ENCODE measurements at regions not wholly inside any gene's neighbourhood (a gene's known extent, or its start where the extent isn't known, plus 50 kb on each side); places are given as distances from the start of the nearest gene placed in this dataset.

GRCh38 chr22:49545606-49546005, 282.1 kb downstream of the BRD1 start:
- DNase-seq, result no peak
- no peak overlapping the region for H3K27ac ChIP-seq (ENCODE audit: low read length)
- no peaks in the 10 kb centered on the region for H3K9me3 ChIP-seq (replicated peaks; ENCODE audit: insufficient read depth, low read length)
- no peaks in the 10 kb centered on the region for H3K36me3 ChIP-seq (replicated peaks; ENCODE audit: insufficient read depth, low read length)
- H4K20me1 ChIP-seq (ENCODE audit: insufficient read depth, low read length), result no peaks in the 10 kb centered on the region
- H3K79me2 ChIP-seq (ENCODE audit: low read length), result peaks cover 6% of the 10 kb centered on the region; the same call in 1 of the 2 replicates
- H3K9ac ChIP-seq (ENCODE audit: low read length), result no peak overlapping the region
- H3K27me3 ChIP-seq (replicated peaks; ENCODE audit: insufficient read depth, low read length), result no peaks in the 10 kb centered on the region
- H3K4me2 ChIP-seq (ENCODE audit: low read depth, low read length), result no peak overlapping the region
- H3K4me1 ChIP-seq (ENCODE audit: low read length), result no peaks in the 10 kb centered on the region
- no peaks in the 10 kb centered on the region for H3F3A ChIP-seq (ENCODE audit: insufficient read depth, low read length)
- H3K4me3 ChIP-seq (ENCODE audit: low read length), result no peak overlapping the region
- H2AFZ ChIP-seq (ENCODE audit: low read length), result no peak overlapping the region
- no peaks in the 10 kb centered on the region for H3K9me2 ChIP-seq (replicated peaks; ENCODE audit: insufficient read depth, low read length)
- TF ChIP-seq EZH2phosphoT487 (IDR thresholded peaks at IDR 0.05; ENCODE audit: low read length) (no peak), EZH2 (optimal IDR thresholded peaks at IDR 0.05; ENCODE audit: low read depth, low read length) (no peak)
- TF ChIP-seq, protein P1, sequence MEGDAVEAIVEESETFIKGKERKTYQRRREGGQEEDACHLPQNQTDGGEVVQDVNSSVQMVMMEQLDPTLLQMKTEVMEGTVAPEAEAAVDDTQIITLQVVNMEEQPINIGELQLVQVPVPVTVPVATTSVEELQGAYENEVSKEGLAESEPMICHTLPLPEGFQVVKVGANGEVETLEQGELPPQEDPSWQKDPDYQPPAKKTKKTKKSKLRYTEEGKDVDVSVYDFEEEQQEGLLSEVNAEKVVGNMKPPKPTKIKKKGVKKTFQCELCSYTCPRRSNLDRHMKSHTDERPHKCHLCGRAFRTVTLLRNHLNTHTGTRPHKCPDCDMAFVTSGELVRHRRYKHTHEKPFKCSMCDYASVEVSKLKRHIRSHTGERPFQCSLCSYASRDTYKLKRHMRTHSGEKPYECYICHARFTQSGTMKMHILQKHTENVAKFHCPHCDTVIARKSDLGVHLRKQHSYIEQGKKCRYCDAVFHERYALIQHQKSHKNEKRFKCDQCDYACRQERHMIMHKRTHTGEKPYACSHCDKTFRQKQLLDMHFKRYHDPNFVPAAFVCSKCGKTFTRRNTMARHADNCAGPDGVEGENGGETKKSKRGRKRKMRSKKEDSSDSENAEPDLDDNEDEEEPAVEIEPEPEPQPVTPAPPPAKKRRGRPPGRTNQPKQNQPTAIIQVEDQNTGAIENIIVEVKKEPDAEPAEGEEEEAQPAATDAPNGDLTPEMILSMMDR (IDR thresholded peaks at IDR 0.05; ENCODE audit: low read length), result no peak

DNA sequence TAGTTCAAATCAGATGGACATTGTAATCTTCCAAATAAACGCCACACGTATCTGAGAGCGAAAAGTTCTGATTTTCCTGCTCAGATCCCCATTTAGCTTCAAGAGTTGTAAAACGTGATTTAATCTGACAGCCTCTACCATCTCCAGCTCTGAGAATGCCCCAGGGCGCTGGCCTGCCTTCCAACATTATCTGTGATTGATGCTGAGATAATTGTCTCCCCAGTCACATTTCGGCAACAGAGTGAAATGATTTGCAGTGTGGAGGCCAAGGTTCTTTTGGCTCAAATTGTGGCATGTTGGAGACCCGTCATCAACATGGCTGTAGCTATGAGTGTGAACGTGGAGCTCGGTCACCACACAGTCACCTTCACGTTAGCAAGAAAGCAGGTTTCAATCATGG, 283.4 kb downstream of the BRD1 start:
- Histone ChIP-seq H3K9me2 (replicated peaks; ENCODE audit: insufficient read depth, low read length) (no peaks in the 10 kb centered on the region), H3K27ac (ENCODE audit: low read length) (no peak overlapping the region), H3K4me2 (ENCODE audit: low read depth, low read length) (no peak overlapping the region), H3K9ac (ENCODE audit: low read length) (no peak overlapping the region), H3K79me2 (ENCODE audit: low read length) (no peaks in the 10 kb centered on the region; the same call in 1 of the 2 replicates), H3F3A (ENCODE audit: insufficient read depth, low read length) (no peaks in the 10 kb centered on the region), H4K20me1 (ENCODE audit: insufficient read depth, low read length) (no peaks in the 10 kb centered on the region), H3K27me3 (replicated peaks; ENCODE audit: insufficient read depth, low read length) (no peaks in the 10 kb centered on the region), H3K4me3 (ENCODE audit: low read length) (no peak overlapping the region), H3K9me3 (replicated peaks; ENCODE audit: insufficient read depth, low read length) (no peaks in the 10 kb centered on the region), H2AFZ (ENCODE audit: low read length) (no peak overlapping the region), H3K4me1 (ENCODE audit: low read length) (no peaks in the 10 kb centered on the region), H3K36me3 (replicated peaks; ENCODE audit: insufficient read depth, low read length) (no peaks in the 10 kb centered on the region)
- TF ChIP-seq EZH2 (optimal IDR thresholded peaks at IDR 0.05; ENCODE audit: low read depth, low read length), result no peak
- TF ChIP-seq, protein P1 (IDR thresholded peaks at IDR 0.05; ENCODE audit: low read length), result no peak
- no peak for TF ChIP-seq EZH2phosphoT487 (IDR thresholded peaks at IDR 0.05; ENCODE audit: low read length)
- no peak for DNase-seq

DNA sequence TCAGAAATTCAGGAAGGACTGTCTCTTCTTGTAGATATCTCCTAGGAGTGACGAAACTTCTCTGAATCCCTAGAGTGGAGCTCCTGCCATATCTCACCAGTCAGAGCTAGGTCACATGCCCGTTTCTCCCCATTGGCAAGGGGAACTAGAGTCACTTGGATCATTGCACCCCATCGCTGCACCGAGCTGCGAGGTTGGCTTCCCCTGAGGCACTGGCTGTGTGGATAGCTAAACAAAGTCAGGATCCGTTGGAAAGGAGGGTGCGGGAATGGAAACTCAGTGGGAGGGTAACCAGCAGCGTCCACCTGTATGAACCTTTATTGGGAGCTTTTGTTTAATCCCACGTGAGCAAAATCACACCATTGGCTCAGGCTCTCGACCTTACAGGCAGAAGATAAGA, 283.8 kb downstream of the BRD1 start:
- Histone ChIP-seq H3F3A (ENCODE audit: insufficient read depth, low read length) (no peaks in the 10 kb centered on the region), H3K27ac (ENCODE audit: low read length) (no peak overlapping the region), H3K36me3 (replicated peaks; ENCODE audit: insufficient read depth, low read length) (no peaks in the 10 kb centered on the region), H3K79me2 (ENCODE audit: low read length) (peaks cover 3% of the 10 kb centered on the region; the same call in 1 of the 2 replicates), H3K9me2 (replicated peaks; ENCODE audit: insufficient read depth, low read length) (no peaks in the 10 kb centered on the region), H3K27me3 (replicated peaks; ENCODE audit: insufficient read depth, low read length) (no peaks in the 10 kb centered on the region), H3K4me2 (ENCODE audit: low read depth, low read length) (no peak overlapping the region), H3K9me3 (replicated peaks; ENCODE audit: insufficient read depth, low read length) (no peaks in the 10 kb centered on the region), H3K4me3 (ENCODE audit: low read length) (no peak overlapping the region), H3K9ac (ENCODE audit: low read length) (no peak overlapping the region), H4K20me1 (ENCODE audit: insufficient read depth, low read length) (no peaks in the 10 kb centered on the region), H3K4me1 (ENCODE audit: low read length) (no peaks in the 10 kb centered on the region), H2AFZ (ENCODE audit: low read length) (no peak overlapping the region)
- TF ChIP-seq EZH2phosphoT487 (IDR thresholded peaks at IDR 0.05; ENCODE audit: low read length) (no peak), EZH2 (optimal IDR thresholded peaks at IDR 0.05; ENCODE audit: low read depth, low read length) (no peak)
- TF ChIP-seq, protein P1 (IDR thresholded peaks at IDR 0.05; ENCODE audit: low read length), result no peak
- no peak for DNase-seq

All from MM.1S (cell line).